ENCODE measurements at regions not wholly inside any gene's neighbourhood (a gene's known extent, or its start where the extent isn't known, plus 50 kb on each side); places are given as distances from the start of the nearest gene placed in this dataset.

- no peak for TF ChIP-seq CTCF (IDR thresholded peaks at IDR 0.05; ENCODE audit: borderline replicate concordance, extremely low read depth, low read length, poor library complexity, severe bottlenecking)
- TF ChIP-seq EZH2 (IDR thresholded peaks at IDR 0.05; ENCODE audit: borderline replicate concordance, low read depth, low read length, severe bottlenecking) = no peak
Observed at GRCh38 chr5:101253096-101253495, 350.0 kb upstream of the ST8SIA4 start.

All from DND-41 (cell line).